H1 (cell line): ENCODE measurements at regions not wholly inside any gene's neighbourhood (a gene's known extent, or its start where the extent isn't known, plus 50 kb on each side); places are given as distances from the start of the nearest gene placed in this dataset.

Experiments used
- CTCF ChIA-PET: fragments of 300-600 bp; sonication (Branson Sonifier 250); formaldehyde crosslinking; loops from one replicate; lab custom pipeline; 2021; ENCODE audit not compliant: partially characterized antibody; lab: Charles Lee
- POLR2A ChIA-PET: fragments of 300-600 bp; sonication (Branson Sonifier 250); formaldehyde crosslinking; loops from one replicate; lab custom pipeline; 2021; ENCODE audit warnings: inconsistent platforms; ENCODE audit not compliant: partially characterized antibody; lab: Charles Lee
- DNase-seq, 2 experiments: peaks; one replicate each; pipeline versions ENCODE4 v3.0.0 to v3.0.0-alpha.2; 2010 to 2022; ENCODE audit warnings: low spot score in 2 of 2, low read depth in 1 of 2, mixed read lengths in 1 of 2
- FAIRE-seq: peaks from 2 replicates; lab custom pipeline; 2011; peaks lifted over from hg19 to GRCh38; lab: Jason Lieb, UNC
- H2AFZ ChIP-seq: 2 replicates; pipeline ENCODE4 v1.8.1; 2012; ENCODE audit warnings: low read length, inconsistent platforms
- H2AK5ac ChIP-seq: 2 replicates; pipeline ENCODE4 v1.6.1; 2013; ENCODE audit warnings: low read depth, low read length
- H2BK120ac ChIP-seq: replicated peaks from 2 replicates; pipeline ENCODE3; 2013; ENCODE audit warnings: low read depth, low read length, inconsistent platforms
- H2BK12ac ChIP-seq: 2 replicates; pipeline ENCODE4 v1.6.1; 2013; ENCODE audit warnings: low read depth, low read length
- H2BK15ac ChIP-seq: 2 replicates; pipeline ENCODE4 v1.6.1; 2013; ENCODE audit warnings: low read length
- H2BK20ac ChIP-seq: 2 replicates; pipeline ENCODE4 v1.6.1; 2013; ENCODE audit warnings: low read length
- H2BK5ac ChIP-seq: 2 replicates; pipeline ENCODE4 v1.6.1; 2013; ENCODE audit warnings: low read depth, low read length
- H3K14ac ChIP-seq: 2 replicates; pipeline ENCODE4 v1.6.1; 2013; ENCODE audit warnings: inconsistent platforms; ENCODE audit not compliant: insufficient read length
- H3K18ac ChIP-seq: 2 replicates; pipeline ENCODE4 v1.6.1; 2013; ENCODE audit warnings: low read length; ENCODE audit errors: extremely low read depth
- H3K23ac ChIP-seq: 2 replicates; pipeline ENCODE4 v1.6.1; 2013; ENCODE audit warnings: inconsistent platforms; ENCODE audit not compliant: insufficient read length
- H3K23me2 ChIP-seq: 2 replicates; pipeline ENCODE4 v1.6.1; 2013; ENCODE audit warnings: low read depth, low read length
- H3K27ac ChIP-seq: 2 replicates; pipeline ENCODE4 v1.6.1; 2011; ENCODE audit warnings: low read depth, low read length, inconsistent platforms
- H3K27me3 ChIP-seq, 4 experiments: replicated peaks in 1 of 4; 1 replicate in 1 of 4; 2 replicates in 3 of 4; pipeline versions ENCODE4 v1.6.1 to v1.8.1; 2011 to 2013; ENCODE audit warnings: low read length in 3 of 4, mild to moderate bottlenecking in 3 of 4, inconsistent platforms in 2 of 4, mixed read lengths in 2 of 4, moderate library complexity in 1 of 4; ENCODE audit not compliant: control insufficient read depth in 3 of 4, insufficient read depth in 3 of 4; ENCODE audit errors: extremely low read depth in 1 of 4
- H3K36me3 ChIP-seq, 4 experiments: 2 replicates each; pipeline versions ENCODE4 v1.6.1 to v1.8.1; 2011 to 2013; ENCODE audit warnings: mild to moderate bottlenecking in 4 of 4, low read length in 3 of 4, moderate library complexity in 2 of 4, control low read depth in 1 of 4, inconsistent platforms in 1 of 4; ENCODE audit not compliant: insufficient read depth in 4 of 4, control insufficient read depth in 2 of 4
- H3K4ac ChIP-seq: replicated peaks from 2 replicates; pipeline ENCODE3; 2013; ENCODE audit warnings: low read length, low read depth, mixed read lengths, inconsistent platforms; ENCODE audit not compliant: insufficient read length
- H3K4me1 ChIP-seq, 4 experiments: replicated peaks in 1 of 4; 1 replicate in 1 of 4; 2 replicates in 3 of 4; pipeline versions ENCODE4 v1.6.1 to v1.8.1; 2011 to 2013; ENCODE audit warnings: low read length in 3 of 4, inconsistent platforms in 2 of 4, mixed read lengths in 1 of 4; ENCODE audit not compliant: insufficient read depth in 4 of 4, control insufficient read depth in 3 of 4
- H3K4me2 ChIP-seq, 2 experiments: 2 replicates each; pipeline versions ENCODE4 v1.6.1 to v1.8.1; 2011 to 2013; ENCODE audit warnings: low read depth in 2 of 2, low read length in 2 of 2, control low read depth in 1 of 2, inconsistent platforms in 1 of 2, mild to moderate bottlenecking in 1 of 2; ENCODE audit not compliant: insufficient read depth in 1 of 2
- H3K4me3 ChIP-seq, 4 experiments: fragments of 200-600, 300-600 bp in 1 of 4; sonication (generic), shearing (Covaris generic), sonication (Bioruptor Twin) in 1 of 4; 2 replicates each; pipeline versions ENCODE4 v1.5.1 to v1.8.1; 2011 to 2016; ENCODE audit warnings: low read length in 4 of 4, low read depth in 3 of 4, control low read depth in 2 of 4, inconsistent platforms in 2 of 4, mild to moderate bottlenecking in 2 of 4, mixed read lengths in 1 of 4, moderate library complexity in 1 of 4; ENCODE audit not compliant: insufficient read depth in 2 of 4; ENCODE audit errors: extremely low read depth in 1 of 4
- H3K56ac ChIP-seq: replicated peaks from 2 replicates; pipeline ENCODE3; 2013; ENCODE audit warnings: low read depth, mild to moderate bottlenecking, mixed read lengths, low read length, inconsistent platforms; ENCODE audit not compliant: insufficient read length
- H3K79me1 ChIP-seq: 2 replicates; pipeline ENCODE4 v1.6.1; 2013; ENCODE audit warnings: low read depth, low read length, control low read depth
- H3K79me2 ChIP-seq, 2 experiments: 2 replicates each; pipeline versions ENCODE4 v1.6.1 to v1.8.1; 2012 to 2013; ENCODE audit warnings: low read length in 2 of 2, mild to moderate bottlenecking in 2 of 2, inconsistent platforms in 1 of 2; ENCODE audit not compliant: insufficient read depth in 2 of 2, control insufficient read depth in 1 of 2
- H3K9ac ChIP-seq, 4 experiments: replicated peaks in 1 of 4; 1 replicate in 1 of 4; 2 replicates in 3 of 4; pipeline versions ENCODE4 v1.6.1 to v1.8.1; 2011 to 2013; ENCODE audit warnings: low read depth in 3 of 4, low read length in 3 of 4, control low read depth in 2 of 4, mild to moderate bottlenecking in 2 of 4, moderate library complexity in 2 of 4, inconsistent platforms in 1 of 4; ENCODE audit errors: extremely low read depth in 1 of 4
- H3K9me3 ChIP-seq, 2 experiments: 2 replicates each; pipeline versions ENCODE4 v1.6.1 to v1.8.1; 2012 to 2013; ENCODE audit warnings: mild to moderate bottlenecking in 2 of 2, moderate library complexity in 2 of 2, control low read depth in 1 of 2, inconsistent platforms in 1 of 2, low read depth in 1 of 2, low read length in 1 of 2, mixed read lengths in 1 of 2; ENCODE audit not compliant: insufficient read depth in 2 of 2
- H4K20me1 ChIP-seq, 2 experiments: replicated peaks in 1 of 2; 2 replicates each; pipeline versions ENCODE3 to v1.8.1; 2011 to 2013; ENCODE audit warnings: inconsistent platforms in 2 of 2, low read length in 2 of 2, mild to moderate bottlenecking in 1 of 2; ENCODE audit not compliant: insufficient read depth in 2 of 2, control insufficient read depth in 1 of 2
- H4K5ac ChIP-seq: 2 replicates; pipeline ENCODE4 v1.6.1; 2013; ENCODE audit warnings: low read length, low read depth, mixed read lengths, inconsistent platforms; ENCODE audit not compliant: insufficient read length
- H4K8ac ChIP-seq: 2 replicates; pipeline ENCODE4 v1.8.0; 2013; ENCODE audit warnings: mild to moderate bottlenecking, moderate library complexity, low read length, inconsistent platforms; ENCODE audit not compliant: insufficient read depth; ENCODE audit errors: extremely low read depth
- H4K91ac ChIP-seq: replicated peaks from 2 replicates; pipeline ENCODE3; 2013; ENCODE audit warnings: low read length, mixed read lengths, inconsistent platforms; ENCODE audit not compliant: insufficient read length
- CHD1 ChIP-seq: IDR thresholded peaks from 2 replicates; pipeline ENCODE4 v1.6.1; 2012; ENCODE audit warnings: low read depth, low read length, improper control_type of control experiment
- GTF2F1 ChIP-seq: IDR thresholded peaks from 2 replicates; pipeline ENCODE4 v1.6.1; 2012; ENCODE audit warnings: low read depth, low read length, improper control_type of control experiment, borderline replicate concordance
- POLR2AphosphoS5 ChIP-seq: IDR thresholded peaks from 2 replicates; pipeline ENCODE4 v1.6.1; 2011; ENCODE audit warnings: low read depth, low read length
- POU5F1 ChIP-seq: IDR thresholded peaks from 2 replicates; pipeline ENCODE4 v1.6.1; 2011; ENCODE audit warnings: low read depth, mild to moderate bottlenecking, low read length, moderate library complexity
- RXRA ChIP-seq: IDR thresholded peaks from 2 replicates; pipeline ENCODE4 v1.6.1; 2011; ENCODE audit warnings: low read depth, mild to moderate bottlenecking, low read length, moderate library complexity; ENCODE audit not compliant: insufficient read depth
- SRF ChIP-seq: IDR thresholded peaks from 2 replicates; pipeline ENCODE4 v1.6.1; 2011; ENCODE audit warnings: mild to moderate bottlenecking, low read depth, low read length, moderate library complexity
- YY1 ChIP-seq: IDR thresholded peaks from 2 replicates; pipeline ENCODE4 v1.6.1; 2011; ENCODE audit warnings: low read depth, mild to moderate bottlenecking, low read length
- ZNF274 ChIP-seq: IDR thresholded peaks from 2 replicates; pipeline ENCODE4 v1.7.0; 2012; ENCODE audit warnings: low read length, borderline replicate concordance; ENCODE audit errors: extremely low read depth
- WGBS, 2 experiments: shearing (Covaris generic) in 1 of 2; methylation state at CpG; one replicate each; pipeline versions ENCODE4 v1.1.6 to v1.1.7; 2013 to 2015; ENCODE audit warnings: low lambda C conversion rate in 2 of 2, mixed read lengths in 2 of 2, inconsistent platforms in 1 of 2, low coverage in 1 of 2, missing lambda C conversion rate in 1 of 2; ENCODE audit not compliant: insufficient replicate concordance in 2 of 2, insufficient coverage in 1 of 2, insufficient read length in 1 of 2; ENCODE audit errors: extremely low coverage in 1 of 2, missing lambda C conversion rate in 1 of 2; 5-methylcytosine and 5-hydroxymethylcytosine counted together
- TF ChIP-seq, protein P1 (sequence below): IDR thresholded peaks from 2 replicates; pipeline ENCODE4 v1.6.1; 2012; ENCODE audit warnings: inconsistent platforms

DNA sequence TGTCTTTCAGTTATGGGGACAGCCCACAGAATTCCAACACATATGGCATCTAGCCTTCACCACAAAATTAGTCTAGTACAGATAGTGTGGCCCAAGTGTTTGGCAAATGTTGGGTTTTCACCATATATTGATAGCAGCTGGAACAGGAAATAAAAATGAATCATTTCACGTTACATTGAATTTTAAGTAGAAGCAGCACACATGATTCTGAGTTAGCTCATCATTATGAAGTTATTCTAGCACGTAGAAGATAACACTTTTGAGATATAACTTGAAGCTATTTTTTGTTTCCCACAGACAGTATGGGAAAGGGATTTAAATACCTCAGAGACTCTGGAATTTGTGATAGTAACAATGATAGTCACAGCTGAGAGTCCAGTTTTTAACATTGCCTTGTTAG is 118.7 kb downstream of the FAT4 start:
- H2BK20ac ChIP-seq: no peak overlapping the region
- no peak overlapping the region for H2BK120ac ChIP-seq
- H3K36me3 ChIP-seq: no peaks in the 10 kb centered on the region; a peak in 1 of 8 replicates
- no peak overlapping the region for H3K4ac ChIP-seq
- H4K91ac ChIP-seq: no peak overlapping the region
- H4K20me1 ChIP-seq: no peaks in the 10 kb centered on the region
- no peaks in the 10 kb centered on the region for H3K4me1 ChIP-seq
- H2BK12ac ChIP-seq: no peak overlapping the region
- DNase-seq (no peak), FAIRE-seq (no peak)
- H2AFZ ChIP-seq: no peak overlapping the region
- no peak overlapping the region for H4K8ac ChIP-seq
- no peak overlapping the region for H3K27ac ChIP-seq
- H3K18ac ChIP-seq: no peak overlapping the region
- H2AK5ac ChIP-seq: no peak overlapping the region
- H3K4me3 ChIP-seq: no peak overlapping the region
- ChIA-PET POLR2A (no interaction called here), CTCF (interaction anchor here (2.5 kb wide), 1 partner anchor 119 kb away, joined by 12 read pairs; the partner anchor contains the start of gene FAT4)
- no peak overlapping the region for H3K9ac ChIP-seq
- no peak overlapping the region for H3K14ac ChIP-seq
- H2BK15ac ChIP-seq: no peak overlapping the region
- no peaks in the 10 kb centered on the region for H3K79me2 ChIP-seq
- 94% methylated on average over 2 of the region's 2 CpGs; no CpG with 5 or more reads in 1 of the 2 experiments for WGBS, 2 experiments
- H3K27me3 ChIP-seq: no peaks in the 10 kb centered on the region
- H3K56ac ChIP-seq: no peak overlapping the region
- H3K79me1 ChIP-seq: no peaks in the 10 kb centered on the region
- no peaks in the 10 kb centered on the region for H3K9me3 ChIP-seq
- H2BK5ac ChIP-seq: no peak overlapping the region
- no peaks in the 10 kb centered on the region for H3K23me2 ChIP-seq
- no peak overlapping the region for H3K4me2 ChIP-seq
- H3K23ac ChIP-seq: no peak overlapping the region
- no peak overlapping the region for H4K5ac ChIP-seq
- TF ChIP-seq GTF2F1: no peak
- TF ChIP-seq SRF: no peak
- TF ChIP-seq RXRA: no peak
- no peak for TF ChIP-seq YY1
- TF ChIP-seq, protein P1, sequence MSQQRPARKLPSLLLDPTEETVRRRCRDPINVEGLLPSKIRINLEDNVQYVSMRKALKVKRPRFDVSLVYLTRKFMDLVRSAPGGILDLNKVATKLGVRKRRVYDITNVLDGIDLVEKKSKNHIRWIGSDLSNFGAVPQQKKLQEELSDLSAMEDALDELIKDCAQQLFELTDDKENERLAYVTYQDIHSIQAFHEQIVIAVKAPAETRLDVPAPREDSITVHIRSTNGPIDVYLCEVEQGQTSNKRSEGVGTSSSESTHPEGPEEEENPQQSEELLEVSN: no peak
- no peak for TF ChIP-seq POLR2AphosphoS5
- TF ChIP-seq ZNF274: no peak
- TF ChIP-seq CHD1: no peak
- TF ChIP-seq POU5F1: no peak
